GM18507 (cell line): ENCODE measurements at regions not wholly inside any gene's neighbourhood (a gene's known extent, or its start where the extent isn't known, plus 50 kb on each side); places are given as distances from the start of the nearest gene placed in this dataset.

Experiments used
- DNase-seq: peaks from one replicate; pipeline ENCODE4 v3.0.0; 2011; ENCODE audit warnings: low read depth; ENCODE audit not compliant: insufficient read length; ENCODE audit errors: extremely low spot score
- FAIRE-seq: peaks from 2 replicates; lab custom pipeline; 2011; peaks lifted over from hg19 to GRCh38; lab: Jason Lieb, UNC

DNA sequence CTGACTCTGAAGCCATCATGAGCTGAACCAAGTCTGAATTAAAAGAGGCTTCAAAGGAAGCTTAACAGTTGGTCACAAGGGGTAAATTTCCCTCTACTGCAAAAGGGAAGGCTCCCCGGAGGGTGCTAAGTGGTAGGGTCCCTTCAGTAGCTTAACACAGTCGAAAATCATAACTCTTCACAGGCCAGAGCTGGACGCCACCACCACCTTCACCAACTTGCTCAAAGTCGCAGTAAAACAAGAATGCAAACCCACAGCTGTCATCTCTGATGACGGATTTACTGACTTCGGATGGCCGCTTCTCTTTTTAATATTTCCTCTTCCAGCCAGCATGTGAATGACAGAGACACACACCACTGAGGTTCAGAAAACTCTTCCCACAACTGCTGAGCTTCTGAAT lies 144.7 kb upstream of the FBXL4 start:
- DNase-seq (no peak), FAIRE-seq (no peak)

- FAIRE-seq = peak; percentile 12
- DNase-seq = no peak
Observed at GRCh38 chr6:99091985-99092384, 144.2 kb upstream of the FBXL4 start.

DNA sequence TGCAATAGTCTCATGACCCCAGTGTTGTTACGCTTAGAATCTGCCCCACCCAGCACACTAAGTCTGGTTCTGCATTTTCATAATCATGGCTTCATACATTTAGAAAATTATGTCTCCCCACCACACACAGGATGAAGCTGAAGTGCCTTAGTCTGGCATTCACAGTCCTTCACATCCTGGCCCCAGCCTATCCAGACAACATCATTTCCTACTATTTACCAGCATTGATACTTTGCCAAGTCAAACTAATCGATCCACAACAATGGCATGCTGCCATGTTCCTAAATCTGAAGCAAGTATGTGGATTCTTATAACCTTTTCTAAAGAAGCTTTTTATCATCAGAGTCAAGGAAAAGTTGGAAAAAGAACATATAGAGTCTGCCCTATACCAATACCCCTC lies 132.4 kb upstream of the FBXL4 start:
- FAIRE-seq (no peak), DNase-seq (no peak)

DNA sequence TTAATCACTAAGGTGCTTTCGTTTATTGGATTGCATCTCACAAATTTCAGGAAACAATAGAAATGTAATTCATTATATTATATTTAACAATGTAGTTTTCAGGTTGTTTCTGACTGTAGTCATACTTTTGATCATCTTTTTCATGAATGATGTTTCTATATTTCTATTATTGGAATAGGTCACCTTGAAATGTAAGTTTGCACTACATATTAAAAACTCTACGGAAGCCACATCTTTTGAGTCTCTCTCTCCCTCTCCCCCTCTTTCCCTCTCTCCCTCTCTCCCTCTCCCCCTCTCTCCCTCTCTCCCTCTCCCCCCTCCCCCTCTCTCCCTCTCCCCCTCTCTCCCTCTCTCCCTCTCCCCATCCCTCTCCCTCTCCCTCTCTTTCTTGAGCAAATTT lies 131.3 kb upstream of the FBXL4 start:
- no peak for FAIRE-seq

DNA sequence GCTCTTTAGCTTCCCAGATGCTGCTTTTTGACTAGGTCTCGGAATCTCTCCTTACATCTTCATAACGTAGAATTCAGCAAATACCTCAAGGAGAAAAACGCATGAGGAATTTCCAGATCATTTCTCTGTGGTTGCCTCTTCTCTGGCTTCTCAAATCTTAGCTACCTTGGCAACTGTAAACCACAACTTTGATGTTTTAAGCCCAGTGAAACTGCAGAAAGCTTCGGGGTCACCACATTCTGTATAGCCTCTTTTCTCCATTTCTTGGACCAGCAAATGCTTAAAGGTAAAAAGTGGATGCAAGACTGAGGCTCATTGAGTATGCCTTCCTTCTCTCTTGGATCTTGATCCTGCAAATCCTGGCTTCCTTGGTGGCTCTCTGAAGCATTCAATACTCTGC lies 125.5 kb upstream of the FBXL4 start:
- FAIRE-seq = no peak
- no peak for DNase-seq

More for the DNA sequence above, 131.3 kb upstream of the FBXL4 start:
- no peak for DNase-seq

- no peak for DNase-seq
- FAIRE-seq = no peak
Observed at GRCh38 chr6:99066044-99066443, 118.3 kb upstream of the FBXL4 start.

GRCh38 chr6:99064834-99065233 lies 117.1 kb upstream of the FBXL4 start:
- FAIRE-seq (no peak), DNase-seq (no peak)

- FAIRE-seq = no peak
- DNase-seq = no peak
Observed at GRCh38 chr6:99036672-99037071, 88.9 kb upstream of the FBXL4 start.

GRCh38 chr6:99032396-99032795 lies 84.7 kb upstream of the FBXL4 start:
- DNase-seq (no peak), FAIRE-seq (no peak)

DNA sequence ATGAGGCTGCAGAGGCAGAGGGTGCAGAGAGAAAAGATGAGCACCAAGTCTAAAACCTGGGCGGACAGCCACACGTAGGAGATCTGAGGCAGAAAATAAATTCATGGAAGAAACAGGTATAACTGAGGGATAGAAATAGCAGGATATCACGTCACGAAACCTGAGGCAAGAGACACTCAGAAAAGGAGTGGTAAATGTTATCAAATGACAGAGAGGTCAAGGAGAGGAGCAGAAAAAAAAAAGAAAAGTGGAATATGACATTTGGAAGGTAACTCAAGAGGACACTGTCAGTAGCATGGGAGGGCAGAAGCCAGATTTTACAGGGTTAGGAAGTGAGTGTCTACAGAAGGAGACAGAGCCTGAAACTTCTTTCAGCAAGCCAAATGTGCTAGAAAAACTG lies 84.2 kb upstream of the FBXL4 start:
- FAIRE-seq (no peak), DNase-seq (no peak)

- FAIRE-seq (no peak), DNase-seq (no peak)
Observed at GRCh38 chr6:99030915-99031314, 83.2 kb upstream of the FBXL4 start.

DNA sequence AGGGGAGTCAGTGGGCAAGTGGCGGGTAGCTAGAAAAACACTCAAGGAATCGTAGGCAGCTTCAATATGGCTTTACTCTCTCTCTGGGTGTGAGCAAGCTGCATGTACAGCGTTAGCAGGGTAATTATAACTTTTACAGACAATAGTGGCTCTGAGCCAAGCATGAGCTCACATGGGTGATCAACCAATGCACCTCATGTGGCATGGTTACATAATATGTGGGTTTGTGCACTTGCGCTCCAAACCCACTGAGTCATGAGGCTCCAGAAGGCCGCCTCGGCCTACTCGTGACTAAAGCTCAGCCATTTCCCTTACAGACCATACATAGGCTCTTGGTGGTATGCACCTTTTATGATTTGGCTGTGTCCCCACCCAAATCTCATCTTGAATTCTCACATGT lies 78.4 kb upstream of the FBXL4 start:
- no peak for FAIRE-seq
- DNase-seq = no peak

DNA sequence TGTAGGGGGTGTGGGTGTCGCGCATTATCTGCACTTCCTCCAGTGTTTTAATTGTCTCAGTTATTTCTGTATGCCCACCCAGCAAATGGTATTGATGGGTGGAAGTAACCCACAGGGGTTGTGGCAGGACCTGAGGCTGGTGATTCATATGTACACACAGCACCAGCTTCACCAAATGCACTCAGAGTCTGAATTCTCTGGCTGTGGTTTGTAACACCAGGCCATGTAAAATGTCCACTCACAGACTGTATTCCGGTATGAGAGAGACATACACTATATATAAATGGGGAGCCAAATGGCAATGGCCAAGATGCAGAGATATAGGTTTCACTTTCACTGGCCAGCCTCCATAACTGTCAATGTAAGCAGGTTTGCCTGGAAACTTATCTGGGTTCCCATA lies 76.3 kb upstream of the FBXL4 start:
- FAIRE-seq = no peak
- no peak for DNase-seq

- FAIRE-seq = no peak
Observed at GRCh38 chr6:99022039-99022609, 74.4 kb upstream of the FBXL4 start.

DNA sequence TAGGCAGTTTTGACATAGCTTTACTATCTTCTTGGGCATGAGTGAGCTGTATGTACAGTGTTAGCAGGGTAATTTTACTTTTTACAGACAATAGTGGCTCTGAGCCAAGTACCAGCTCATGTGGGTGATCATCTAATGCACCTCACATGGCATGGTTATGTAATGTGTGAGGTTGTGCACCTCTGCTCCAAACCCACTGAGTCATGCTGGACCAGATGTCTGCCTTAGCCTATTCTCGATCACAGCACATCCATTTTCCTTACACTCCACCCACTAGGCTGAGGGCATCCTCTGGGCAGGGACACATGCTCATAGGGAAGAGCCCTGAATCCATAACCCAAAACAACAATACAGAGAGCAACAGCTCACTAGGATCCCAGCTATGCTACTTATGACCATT lies 71.6 kb upstream of the FBXL4 start:
- FAIRE-seq = no peak

More at GRCh38 chr6:99022039-99022609, 74.4 kb upstream of the FBXL4 start:
- no peak for DNase-seq

DNA sequence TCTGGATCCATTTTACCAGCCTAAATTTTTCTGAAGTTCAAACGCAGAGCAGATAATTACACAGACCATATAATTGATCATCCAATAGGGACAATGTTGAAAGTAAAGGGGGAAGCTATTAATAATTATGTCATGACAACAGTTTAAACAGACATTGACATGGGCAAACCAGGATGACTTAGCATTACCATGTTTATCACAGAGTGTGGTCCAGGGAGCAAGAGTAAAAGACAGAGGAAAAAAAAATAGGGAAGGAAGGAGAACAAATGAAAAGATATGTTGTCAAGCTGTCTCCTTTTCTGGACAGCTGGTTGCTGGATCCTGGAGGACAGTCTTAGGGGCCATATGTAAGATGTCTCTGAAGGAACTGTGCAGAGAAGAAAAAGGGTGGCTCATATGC lies 69.4 kb upstream of the FBXL4 start:
- DNase-seq (no peak), FAIRE-seq (no peak)

More for the DNA sequence above, 71.6 kb upstream of the FBXL4 start:
- no peak for DNase-seq

GRCh38 chr6:99016355-99016754 lies 68.6 kb upstream of the FBXL4 start:
- DNase-seq (no peak), FAIRE-seq (no peak)

GRCh38 chr6:99014061-99014460 lies 66.3 kb upstream of the FBXL4 start:
- DNase-seq (no peak), FAIRE-seq (no peak)

DNA sequence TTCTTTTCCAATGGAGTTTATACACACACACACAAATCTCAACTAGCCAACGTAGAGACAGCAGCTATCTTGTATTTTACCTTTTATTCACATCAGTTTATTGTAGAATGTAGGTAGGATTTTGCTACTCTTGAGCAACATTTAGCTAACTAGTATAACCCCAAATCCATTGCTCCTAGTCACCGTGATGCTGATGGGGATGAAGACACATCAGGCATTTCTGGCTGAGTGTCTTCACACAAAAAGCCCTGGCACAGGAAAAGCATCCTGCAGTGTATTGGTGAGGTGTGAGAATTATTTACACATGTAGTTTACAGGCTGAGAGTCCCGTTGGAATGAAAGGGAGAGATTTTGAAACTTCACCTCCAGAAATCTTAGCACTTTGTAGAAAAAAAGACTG lies 65.9 kb upstream of the FBXL4 start:
- FAIRE-seq = no peak
- no peak for DNase-seq

DNA sequence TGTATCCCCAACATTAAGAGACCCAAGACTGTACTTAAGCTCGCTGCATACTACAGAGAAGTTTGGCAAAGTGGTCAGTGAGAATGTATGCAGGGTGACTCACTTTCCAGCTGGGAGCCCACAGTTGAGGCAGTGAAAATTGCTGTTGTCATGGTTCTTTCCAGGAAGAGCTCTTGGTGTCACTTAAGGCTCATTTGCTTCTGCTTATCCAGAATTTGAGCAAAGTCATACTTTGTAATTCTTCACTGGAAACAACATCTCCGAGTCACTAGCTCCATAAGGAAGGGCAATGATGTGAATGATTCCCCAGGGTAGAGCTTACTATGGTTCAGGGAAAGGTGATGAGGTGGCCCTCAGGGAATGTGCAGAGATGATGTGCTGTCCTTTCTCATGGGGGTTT lies 65.4 kb upstream of the FBXL4 start:
- FAIRE-seq = no peak
- DNase-seq = no peak

DNA sequence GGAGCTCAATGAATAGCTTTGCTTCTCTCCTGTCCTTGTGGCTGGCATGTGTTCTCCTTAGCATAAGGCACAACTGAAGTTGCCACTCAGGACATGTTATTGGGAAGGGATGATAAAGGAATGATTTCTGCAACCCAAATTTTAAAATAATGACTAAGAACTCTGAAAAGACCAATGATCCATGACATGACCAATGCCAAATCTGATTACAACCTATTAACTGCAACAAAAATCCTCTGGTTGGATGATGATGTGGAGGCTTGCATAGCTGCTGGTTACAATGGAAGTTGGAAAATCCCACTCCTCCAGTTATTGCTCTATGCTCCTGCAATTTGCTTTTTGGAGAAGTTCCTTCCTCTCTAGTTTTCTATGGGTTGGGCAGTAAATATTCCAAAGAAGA lies 63.4 kb upstream of the FBXL4 start:
- FAIRE-seq (no peak), DNase-seq (no peak)

DNA sequence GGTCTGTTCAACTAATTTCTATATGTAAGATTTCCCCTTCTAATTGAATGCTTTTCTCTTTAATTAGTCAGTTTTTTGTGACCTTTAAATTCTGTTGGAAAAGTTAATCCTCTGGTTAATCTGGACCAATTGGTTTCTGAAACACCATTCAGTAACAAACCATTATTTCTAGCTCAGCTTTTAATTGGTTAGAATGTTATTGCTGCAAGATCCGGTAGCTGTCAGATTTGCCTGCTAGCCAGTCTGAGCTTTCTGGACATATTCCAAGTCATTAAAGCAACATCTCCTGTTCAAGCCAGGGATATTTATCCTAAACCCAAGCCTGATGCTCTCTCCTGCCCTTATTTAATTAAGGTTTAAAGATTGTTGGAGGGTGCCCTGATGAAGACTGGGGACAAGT lies 55.1 kb upstream of the FBXL4 start:
- FAIRE-seq (no peak), DNase-seq (no peak)
